ENCODE measurements at regions not wholly inside any gene's neighbourhood (a gene's known extent, or its start where the extent isn't known, plus 50 kb on each side); places are given as distances from the start of the nearest gene placed in this dataset.

GRCh38 chr2:71811157-71811556, 336.5 kb downstream of the CYP26B1 start:
- in situ Hi-C loops (cut with MboI), result loop anchor here (10.0 kb wide), 1 partner anchor 934 kb away; no protein-coding TSS in a partner anchor
- CTCF ChIA-PET (ENCODE audit: low intra/inter-chr PET ratio), result no interaction called here

More at GRCh38 chr2:71811157-71811556, 336.5 kb downstream of the CYP26B1 start:
- DNase-seq (ENCODE audit: extremely low read depth in 1 of 4, low spot score in 3 of 4) (no peak), ATAC-seq (no peak), FAIRE-seq (no peak)
- no peaks in the 10 kb centered on the region for H3K4me1 ChIP-seq (replicated peaks in 1 of 2; ENCODE audit: control insufficient read depth in 2 of 2, insufficient read depth in 2 of 2, low read length in 2 of 2)
- POLR2A ChIA-PET, result no interaction called here
- no peaks in the 10 kb centered on the region for H4K20me1 ChIP-seq (replicated peaks; ENCODE audit: control insufficient read depth, insufficient read depth, low read length)
- H3K4me2 ChIP-seq (ENCODE audit: insufficient read depth, low read length), result no peak overlapping the region
- H3K9me3 ChIP-seq (replicated peaks; ENCODE audit: control insufficient read depth, insufficient read depth, low read depth, low read length), result no peaks in the 10 kb centered on the region
- H2AFZ ChIP-seq (ENCODE audit: low read depth, low read length), result no peak overlapping the region
- BruUV-seq (replicated peaks), result no TSS peak
- TF ChIP-seq COPS2 (conservative IDR thresholded peaks at IDR 0.05), result no peak
- no peak for TF ChIP-seq JUN (IDR thresholded peaks at IDR 0.05; ENCODE audit: borderline replicate concordance, low read depth, low read length)
- no peak for TF ChIP-seq JUN (CRISPR knock-in tag; IDR thresholded peaks at IDR 0.05; ENCODE audit: borderline replicate concordance)
- no peak for TF ChIP-seq HDAC2 (IDR thresholded peaks at IDR 0.05)
- TF ChIP-seq CTBP1 (IDR thresholded peaks at IDR 0.05; ENCODE audit: borderline replicate concordance), result no peak
- no peak for TF ChIP-seq ID3 (CRISPR knock-in tag; IDR thresholded peaks at IDR 0.05)
- no peak for TF ChIP-seq ID3 (tag; IDR thresholded peaks at IDR 0.05)
- no peak for TF ChIP-seq STAG1 (CRISPR knock-in tag; IDR thresholded peaks at IDR 0.05; ENCODE audit: borderline replicate concordance)
- no peak for TF ChIP-seq ZNF592 (IDR thresholded peaks at IDR 0.05)
- TF ChIP-seq WHSC1 (IDR thresholded peaks at IDR 0.05; ENCODE audit: low read length), result no peak
- no peak for TF ChIP-seq ZNF707 (CRISPR knock-in tag; conservative IDR thresholded peaks at IDR 0.05)
- no peak for TF ChIP-seq ETV6 (IDR thresholded peaks at IDR 0.05; ENCODE audit: borderline replicate concordance in 1 of 2, low read depth in 2 of 2, low read length in 1 of 2)
- TF ChIP-seq ETV6 (CRISPR knock-in tag; IDR thresholded peaks at IDR 0.05; ENCODE audit: borderline replicate concordance), result no peak
- TF ChIP-seq POU5F1 (IDR thresholded peaks at IDR 0.05; ENCODE audit: borderline replicate concordance, low read depth, low read length, partially characterized antibody), result no peak
- TF ChIP-seq ARNT (IDR thresholded peaks at IDR 0.05), result no peak
- H3K79me2 ChIP-seq (ENCODE audit: control insufficient read depth, insufficient read depth, low read length), result no peaks in the 10 kb centered on the region
- intact Hi-C loops (cut with micrococcal nuclease), result no loop called here
- H3K9me1 ChIP-seq (ENCODE audit: control insufficient read depth, insufficient read depth, low read length), result no peaks in the 10 kb centered on the region
- H3K27me3 ChIP-seq (ENCODE audit: control insufficient read depth in 2 of 2, insufficient read depth in 2 of 2, low read length in 2 of 2), result no peaks in the 10 kb centered on the region; a peak in 1 of 5 replicates
- H3K9ac ChIP-seq (ENCODE audit: insufficient read depth in 1 of 2, low read depth in 2 of 2, low read length in 2 of 2), result no peak overlapping the region
- H3K27ac ChIP-seq (ENCODE audit: extremely low read depth, low read depth, low read length), result no peak overlapping the region
- H3K36me3 ChIP-seq (ENCODE audit: control insufficient read depth, insufficient read depth, low read length), result no peaks in the 10 kb centered on the region
- no peak overlapping the region for H3K4me3 ChIP-seq

Data from K562 (cell line).